ENCODE measurements at regions not wholly inside any gene's neighbourhood (a gene's known extent, or its start where the extent isn't known, plus 50 kb on each side); places are given as distances from the start of the nearest gene placed in this dataset.
A peak's percentile ranks its signal among the peaks of the same experiment; 100 is the strongest.

GRCh38 chrX:9087271-9088040, 53.5 kb upstream of the FAM9B start:
- no peak for DNase-seq

- DNase-seq: no peak
Measured at GRCh38 chrX:9088896-9089295, 55.0 kb upstream of the FAM9B start.

- DNase-seq: no peak
Measured at GRCh38 chrX:9090766-9091165, 56.8 kb upstream of the FAM9B start.

- DNase-seq: no peak
Measured at GRCh38 chrX:9091258-9091657, 57.3 kb upstream of the FAM9B start.

GRCh38 chrX:9102956-9103355, 69.0 kb upstream of the FAM9B start:
- DNase-seq: no peak

GRCh38 chrX:9108054-9108453, 74.1 kb upstream of the FAM9B start:
- DNase-seq: no peak

GRCh38 chrX:9110808-9111207, 76.9 kb upstream of the FAM9B start:
- no peak for DNase-seq

- DNase-seq: no peak
Measured at GRCh38 chrX:9114245-9114644, 80.3 kb upstream of the FAM9B start.

- no peak for DNase-seq
Measured at GRCh38 chrX:9117851-9118250, 83.9 kb upstream of the FAM9B start.

GRCh38 chrX:9122519-9123245, 88.8 kb upstream of the FAM9B start:
- no peak for DNase-seq

- peak in 1 of 56 donors; percentile 9 for DNase-seq
Measured at GRCh38 chrX:9127986-9128385, 94.1 kb upstream of the FAM9B start.

GRCh38 chrX:9130031-9130430, 96.1 kb upstream of the FAM9B start:
- DNase-seq: peak in 2 of 56 donors; percentile 0 to 3

GRCh38 chrX:9131066-9131465, 97.1 kb upstream of the FAM9B start:
- DNase-seq: no peak

GRCh38 chrX:9132036-9132638, 98.2 kb upstream of the FAM9B start:
- no peak for DNase-seq

- no peak for DNase-seq
Measured at GRCh38 chrX:9133426-9133825, 99.5 kb upstream of the FAM9B start.

- DNase-seq: no peak
Measured at GRCh38 chrX:9134366-9134765, 100.4 kb upstream of the FAM9B start.

- DNase-seq: no peak
Measured at GRCh38 chrX:9135901-9136510, 102.1 kb upstream of the FAM9B start.

GRCh38 chrX:9137152-9137551, 103.2 kb upstream of the FAM9B start:
- no peak for DNase-seq

GRCh38 chrX:9141496-9141895, 107.6 kb upstream of the FAM9B start:
- no peak for DNase-seq

GRCh38 chrX:9144701-9145241, 110.8 kb upstream of the FAM9B start:
- DNase-seq: no peak

- DNase-seq: no peak
Measured at GRCh38 chrX:9146657-9147056, 112.7 kb upstream of the FAM9B start.

- DNase-seq: no peak
Measured at GRCh38 chrX:9147086-9147485, 113.2 kb upstream of the FAM9B start.
